ENCODE measurements at regions not wholly inside any gene's neighbourhood (a gene's known extent, or its start where the extent isn't known, plus 50 kb on each side); places are given as distances from the start of the nearest gene placed in this dataset.

DNA sequence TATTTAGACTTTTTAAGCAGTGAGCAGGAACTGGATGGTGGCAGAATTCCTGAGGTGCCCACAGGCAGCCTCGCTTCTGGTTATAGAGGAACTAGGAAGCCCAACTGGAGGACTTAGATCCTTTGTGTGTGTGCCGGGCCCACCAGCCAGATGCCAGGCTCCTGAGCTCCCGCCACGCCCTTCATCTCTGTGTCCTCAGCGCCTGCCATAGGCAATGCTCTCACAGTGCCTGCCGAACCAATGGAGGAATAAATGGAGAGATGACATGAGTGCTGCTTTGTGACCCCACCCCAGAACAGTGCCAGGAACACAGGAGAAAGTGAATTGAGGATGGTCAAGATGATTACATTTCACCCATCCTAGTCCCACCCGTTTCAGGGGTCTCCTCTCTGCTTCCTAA is 146.0 kb downstream of the UNC5CL start:
- Histone ChIP-seq H3K4me1 (peaks cover 5 to 12% (median 10%) of the 10 kb centered on the region in 4 donors), H3K4me3 (no peak overlapping the region), H3K9me3 (no peaks in the 10 kb centered on the region), H3K27me3 (no peaks in the 10 kb centered on the region), H3K27ac (replicated peaks in 1 of 4) (no peak overlapping the region), H3K36me3 (no peaks in the 10 kb centered on the region)
- no peak for DNase-seq (ENCODE audit: extremely low spot score)
- TF ChIP-seq EP300 (IDR thresholded peaks at IDR 0.05): no peak
- TF ChIP-seq POLR2AphosphoS5 (IDR thresholded peaks at IDR 0.05): no peak
- TF ChIP-seq, protein P1, sequence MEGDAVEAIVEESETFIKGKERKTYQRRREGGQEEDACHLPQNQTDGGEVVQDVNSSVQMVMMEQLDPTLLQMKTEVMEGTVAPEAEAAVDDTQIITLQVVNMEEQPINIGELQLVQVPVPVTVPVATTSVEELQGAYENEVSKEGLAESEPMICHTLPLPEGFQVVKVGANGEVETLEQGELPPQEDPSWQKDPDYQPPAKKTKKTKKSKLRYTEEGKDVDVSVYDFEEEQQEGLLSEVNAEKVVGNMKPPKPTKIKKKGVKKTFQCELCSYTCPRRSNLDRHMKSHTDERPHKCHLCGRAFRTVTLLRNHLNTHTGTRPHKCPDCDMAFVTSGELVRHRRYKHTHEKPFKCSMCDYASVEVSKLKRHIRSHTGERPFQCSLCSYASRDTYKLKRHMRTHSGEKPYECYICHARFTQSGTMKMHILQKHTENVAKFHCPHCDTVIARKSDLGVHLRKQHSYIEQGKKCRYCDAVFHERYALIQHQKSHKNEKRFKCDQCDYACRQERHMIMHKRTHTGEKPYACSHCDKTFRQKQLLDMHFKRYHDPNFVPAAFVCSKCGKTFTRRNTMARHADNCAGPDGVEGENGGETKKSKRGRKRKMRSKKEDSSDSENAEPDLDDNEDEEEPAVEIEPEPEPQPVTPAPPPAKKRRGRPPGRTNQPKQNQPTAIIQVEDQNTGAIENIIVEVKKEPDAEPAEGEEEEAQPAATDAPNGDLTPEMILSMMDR (IDR thresholded peaks at IDR 0.05): no peak
- TF ChIP-seq POLR2A (IDR thresholded peaks at IDR 0.05; ENCODE audit: low read depth): no peak
- intact Hi-C loops (cut with DNase I): no loop called here
- WGBS: 91% methylated on average over 7 of the region's 7 CpGs

DNA sequence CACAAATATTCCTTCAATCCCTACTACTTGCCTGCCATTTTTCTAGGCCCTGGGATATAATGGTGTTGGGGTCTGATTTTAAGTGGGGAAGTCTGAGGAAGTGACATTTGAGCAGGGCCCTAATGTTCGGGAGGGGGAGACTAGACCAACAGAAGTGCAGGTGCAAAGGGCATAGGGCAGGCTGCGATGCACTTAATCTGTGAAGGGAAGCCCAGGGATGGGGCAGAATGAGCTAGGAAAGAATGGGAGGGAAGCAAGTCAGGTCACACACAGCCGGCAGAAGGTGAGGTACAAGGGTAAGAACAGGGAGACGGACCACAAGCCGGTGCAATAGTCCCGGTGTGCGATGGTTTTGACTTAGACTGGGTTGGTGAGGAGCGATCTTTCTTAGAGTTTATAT is 146.8 kb downstream of the UNC5CL start:
- intact Hi-C loops (cut with DNase I): no loop called here
- H3K9me3 ChIP-seq: no peaks in the 10 kb centered on the region
- WGBS: 97% methylated on average over 8 of the region's 8 CpGs
- H3K4me1 ChIP-seq: peaks cover 5 to 12% (median 10%) of the 10 kb centered on the region in 4 donors
- TF ChIP-seq, protein P1 (IDR thresholded peaks at IDR 0.05): no peak
- TF ChIP-seq POLR2A (IDR thresholded peaks at IDR 0.05; ENCODE audit: low read depth) (no peak), EP300 (IDR thresholded peaks at IDR 0.05) (no peak), POLR2AphosphoS5 (IDR thresholded peaks at IDR 0.05) (no peak)
- H3K27me3 ChIP-seq: no peaks in the 10 kb centered on the region
- H3K36me3 ChIP-seq: no peaks in the 10 kb centered on the region
- no peak for DNase-seq (ENCODE audit: extremely low spot score)
- H3K27ac ChIP-seq (replicated peaks in 1 of 4): no peak overlapping the region
- no peak overlapping the region for H3K4me3 ChIP-seq

DNA sequence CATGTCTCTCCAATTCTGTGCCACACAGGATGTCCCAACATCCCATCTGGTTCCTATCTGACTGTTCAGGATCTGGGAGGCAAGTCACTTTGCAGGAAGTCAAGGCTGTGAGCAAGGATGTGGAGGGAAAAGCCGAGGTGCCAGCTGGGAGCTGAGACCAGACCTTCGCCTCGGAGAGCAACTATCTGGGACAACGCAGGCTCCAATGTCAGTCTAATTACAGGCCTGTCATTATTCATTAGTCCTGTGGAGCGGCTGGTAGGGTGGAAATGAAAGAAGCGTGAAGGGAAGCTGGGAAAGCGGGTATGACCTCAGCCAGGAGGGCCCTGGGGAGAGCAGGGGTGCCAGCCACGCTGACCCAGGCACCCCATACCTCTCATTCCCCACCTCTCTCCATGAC is 147.3 kb downstream of the UNC5CL start:
- intact Hi-C loops (cut with DNase I): no loop called here
- peaks cover 2 to 9% (median 6%) of the 10 kb centered on the region in 4 donors for H3K4me1 ChIP-seq
- WGBS: 82% methylated on average over 8 of the region's 8 CpGs

DNA sequence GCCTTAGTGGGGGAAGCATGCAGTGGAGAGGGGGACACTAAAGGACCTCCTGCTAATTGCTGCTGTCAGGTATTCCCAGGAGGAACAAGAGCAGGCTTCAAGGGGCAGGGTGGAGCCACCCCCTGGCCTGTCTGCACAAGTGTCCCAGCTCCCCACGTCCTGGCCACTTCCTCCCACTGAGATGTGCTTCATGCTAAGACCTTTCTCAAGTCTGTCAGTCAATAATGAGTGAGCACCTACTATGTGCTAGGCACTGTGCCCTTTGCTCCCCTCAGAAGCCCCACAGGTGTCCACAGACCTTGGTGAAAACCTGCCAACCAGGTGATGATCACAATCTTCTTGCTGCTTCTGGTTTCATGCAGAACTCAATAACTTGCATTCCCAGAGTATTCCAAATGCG is 147.9 kb downstream of the UNC5CL start:
- TF ChIP-seq, protein P1 (IDR thresholded peaks at IDR 0.05): no peak
- TF ChIP-seq EP300 (IDR thresholded peaks at IDR 0.05) (no peak), POLR2A (IDR thresholded peaks at IDR 0.05; ENCODE audit: low read depth) (no peak), POLR2AphosphoS5 (IDR thresholded peaks at IDR 0.05) (no peak)
- Histone ChIP-seq H3K9me3 (no peaks in the 10 kb centered on the region), H3K4me3 (no peak overlapping the region), H3K27ac (replicated peaks in 1 of 4) (no peak overlapping the region), H3K36me3 (peaks cover 0 to 6% (median 0%) of the 10 kb centered on the region in 4 donors), H3K27me3 (no peaks in the 10 kb centered on the region), H3K4me1 (peaks cover 0 to 7% (median 3%) of the 10 kb centered on the region in 4 donors)
- WGBS: 83% methylated on average over 2 of the region's 2 CpGs
- no peak for DNase-seq (ENCODE audit: extremely low spot score)
- intact Hi-C loops (cut with DNase I): no loop called here

More for the DNA sequence above, 147.3 kb downstream of the UNC5CL start:
- no peak for DNase-seq (ENCODE audit: extremely low spot score)
- TF ChIP-seq POLR2AphosphoS5 (IDR thresholded peaks at IDR 0.05) (no peak), POLR2A (IDR thresholded peaks at IDR 0.05; ENCODE audit: low read depth) (no peak), EP300 (IDR thresholded peaks at IDR 0.05) (no peak)
- TF ChIP-seq, protein P1 (IDR thresholded peaks at IDR 0.05): no peak
- no peaks in the 10 kb centered on the region for H3K27me3 ChIP-seq
- H3K36me3 ChIP-seq: peaks cover 0 to 2% (median 0%) of the 10 kb centered on the region in 4 donors
- no peaks in the 10 kb centered on the region for H3K9me3 ChIP-seq
- H3K4me3 ChIP-seq: no peak overlapping the region
- no peak overlapping the region for H3K27ac ChIP-seq (replicated peaks in 1 of 4)
